ENCODE measurements at regions not wholly inside any gene's neighbourhood (a gene's known extent, or its start where the extent isn't known, plus 50 kb on each side); places are given as distances from the start of the nearest gene placed in this dataset.

GRCh38 chr5:20113031-20113715, 125.2 kb upstream of the CDH18 start:
- TF ChIP-seq EZH2 (IDR thresholded peaks at IDR 0.05; ENCODE audit: insufficient read depth, poor library complexity, severe bottlenecking), result no peak
- no peak for TF ChIP-seq EZH2phosphoT487 (IDR thresholded peaks at IDR 0.05; ENCODE audit: insufficient read depth, low read depth)

Data from GM23248 (cell line).